Renal pelvis (tissue), 1 donor: ENCODE measurements at regions not wholly inside any gene's neighbourhood (a gene's known extent, or its start where the extent isn't known, plus 50 kb on each side); places are given as distances from the start of the nearest gene placed in this dataset.

Source experiments
- DNase-seq: peaks from one replicate; pipeline ENCODE4 v3.0.0-alpha.2; 2013

GRCh38 chr2:121018136-121019061, 266.6 kb downstream of the TFCP2L1 start:
- peak; percentile 57 for DNase-seq

- DNase-seq = peak; percentile 17
Observed at GRCh38 chr2:121019071-121019470, 265.9 kb downstream of the TFCP2L1 start.

- no peak for DNase-seq
Observed at GRCh38 chr2:121019756-121020155, 265.2 kb downstream of the TFCP2L1 start.

GRCh38 chr2:121021685-121022084, 263.3 kb downstream of the TFCP2L1 start:
- DNase-seq = no peak

GRCh38 chr2:121028577-121028976, 256.4 kb downstream of the TFCP2L1 start:
- no peak for DNase-seq

- DNase-seq = no peak
Observed at GRCh38 chr2:121030523-121030922, 254.5 kb downstream of the TFCP2L1 start.

- DNase-seq = no peak
Observed at GRCh38 chr2:121031568-121032340, 253.2 kb downstream of the TFCP2L1 start.

- DNase-seq = no peak
Observed at GRCh38 chr2:121033461-121033996, 251.5 kb downstream of the TFCP2L1 start.

GRCh38 chr2:121034551-121034950, 250.5 kb downstream of the TFCP2L1 start:
- no peak for DNase-seq

GRCh38 chr2:121036226-121036692, 248.7 kb downstream of the TFCP2L1 start:
- no peak for DNase-seq

GRCh38 chr2:121037480-121037879, 247.5 kb downstream of the TFCP2L1 start:
- no peak for DNase-seq

- no peak for DNase-seq
Observed at GRCh38 chr2:121038031-121038430, 247.0 kb downstream of the TFCP2L1 start.

GRCh38 chr2:121038431-121038830, 246.6 kb downstream of the TFCP2L1 start:
- DNase-seq = no peak

- no peak for DNase-seq
Observed at GRCh38 chr2:121038891-121039616, 245.9 kb downstream of the TFCP2L1 start.

GRCh38 chr2:121039679-121040078, 245.3 kb downstream of the TFCP2L1 start:
- DNase-seq = no peak

GRCh38 chr2:121041516-121041915, 243.5 kb downstream of the TFCP2L1 start:
- DNase-seq = no peak

- DNase-seq = no peak
Observed at GRCh38 chr2:121043061-121043826, 241.8 kb downstream of the TFCP2L1 start.

- no peak for DNase-seq
Observed at GRCh38 chr2:121043827-121044222, 241.2 kb downstream of the TFCP2L1 start.

- no peak for DNase-seq
Observed at GRCh38 chr2:121044412-121044811, 240.6 kb downstream of the TFCP2L1 start.

GRCh38 chr2:121045245-121045644, 239.8 kb downstream of the TFCP2L1 start:
- no peak for DNase-seq

- DNase-seq = no peak
Observed at GRCh38 chr2:121046335-121046734, 238.7 kb downstream of the TFCP2L1 start.
